Mammary epithelial cell (primary cell): ENCODE measurements at regions not wholly inside any gene's neighbourhood (a gene's known extent, or its start where the extent isn't known, plus 50 kb on each side); places are given as distances from the start of the nearest gene placed in this dataset.

ENCODE experiments used
- CTCF ChIP-seq, 2 donors: IDR thresholded peaks in 1 of 2; conservative IDR thresholded peaks in 1 of 2; 2 replicates each; pipeline ENCODE4 v1.5.1; 2011 to 2012; ENCODE audit warnings: inconsistent platforms in 2 of 2, low read length in 2 of 2, mild to moderate bottlenecking in 2 of 2, control low read depth in 1 of 2, low read depth in 1 of 2; ENCODE audit not compliant: insufficient read depth in 1 of 2; ENCODE audit errors: extremely low read depth in 1 of 2
- EZH2 ChIP-seq: IDR thresholded peaks from 2 replicates; pipeline ENCODE4 v1.6.1; 2012; ENCODE audit warnings: low read length, inconsistent platforms, borderline replicate concordance

GRCh38 chr5:124172389-124173003, 573.9 kb downstream of the ZNF608 start:
- TF ChIP-seq CTCF (conservative IDR thresholded peaks at IDR 0.05 in 1 of 2, IDR thresholded peaks at IDR 0.05 in 1 of 2; ENCODE audit: extremely low read depth in 1 of 2, insufficient read depth in 1 of 2, low read depth in 1 of 2, low read length in 2 of 2) (no peak), EZH2 (no peak)
